MM.1S (cell line): ENCODE measurements at regions not wholly inside any gene's neighbourhood (a gene's known extent, or its start where the extent isn't known, plus 50 kb on each side); places are given as distances from the start of the nearest gene placed in this dataset.

Experiments
- CTCF ChIP-seq: fragments of 300-600 bp; sonication (generic); IDR thresholded peaks from 2 replicates; pipeline ENCODE4 v1.5.1; 2016; ENCODE audit warnings: antibody characterized with exemption, low read length, mixed read lengths
- EZH2 ChIP-seq: fragments of 300-600 bp; sonication (generic); optimal IDR thresholded peaks from 2 replicates; pipeline ENCODE3; 2017; ENCODE audit warnings: low read depth, mild to moderate bottlenecking, antibody characterized with exemption, low read length, mixed read lengths

- TF ChIP-seq CTCF: no peak
- no peak for TF ChIP-seq EZH2
These were observed 304.9 kb upstream of the PLET1 start for GRCh38 chr11:112565551-112565950.
